C4-2B (cell line): ENCODE measurements at regions not wholly inside any gene's neighbourhood (a gene's known extent, or its start where the extent isn't known, plus 50 kb on each side); places are given as distances from the start of the nearest gene placed in this dataset.

ENCODE experiments used
- H3K27ac ChIP-seq: fragments of 450-650 bp; 2 replicates; pipeline ENCODE4 v1.5.1; 2017
- ZFX ChIP-seq: fragments of 450-650 bp; IDR thresholded peaks from 2 replicates; pipeline ENCODE4 v1.6.1; 2017
- TF ChIP-seq, protein P1 (sequence below): fragments of 450-650 bp; conservative IDR thresholded peaks from 2 replicates; pipeline ENCODE4 v1.5.1; 2017; ENCODE audit warnings: mild to moderate bottlenecking

DNA sequence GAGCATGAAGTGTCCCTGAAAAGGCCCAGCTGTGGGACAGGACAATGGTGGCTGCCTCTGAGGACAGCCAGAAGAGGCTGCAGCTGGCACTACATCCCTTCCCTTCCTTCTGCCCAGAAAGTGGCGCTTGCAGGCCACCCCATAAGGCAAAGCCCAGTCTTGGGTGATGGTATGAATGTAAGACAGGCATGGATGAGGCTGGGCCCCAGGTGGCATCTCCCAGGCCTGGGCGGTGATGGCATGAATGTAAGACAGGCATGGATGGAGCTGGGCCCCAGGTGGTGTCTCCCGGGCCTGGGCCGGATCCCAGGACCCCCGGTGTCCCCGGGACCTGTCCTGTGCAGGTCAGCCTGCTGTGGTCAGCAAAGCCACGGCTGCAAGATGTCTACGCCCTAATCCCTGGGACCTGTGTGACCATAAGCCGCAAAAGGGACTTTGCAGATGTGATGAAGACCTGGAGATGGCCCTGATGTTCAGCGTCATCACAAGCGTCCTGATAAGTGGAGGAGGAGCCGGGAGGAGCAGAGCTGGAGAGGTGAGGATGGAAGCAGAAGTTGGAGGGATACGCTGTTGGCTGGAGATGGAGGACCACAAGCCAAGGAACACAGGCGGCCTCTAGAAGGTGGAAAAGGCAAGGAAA, 181.1 kb downstream of the CTTN start:
- H3K27ac ChIP-seq = no peak overlapping the region
- TF ChIP-seq ZFX = no peak
- TF ChIP-seq, protein P1, sequence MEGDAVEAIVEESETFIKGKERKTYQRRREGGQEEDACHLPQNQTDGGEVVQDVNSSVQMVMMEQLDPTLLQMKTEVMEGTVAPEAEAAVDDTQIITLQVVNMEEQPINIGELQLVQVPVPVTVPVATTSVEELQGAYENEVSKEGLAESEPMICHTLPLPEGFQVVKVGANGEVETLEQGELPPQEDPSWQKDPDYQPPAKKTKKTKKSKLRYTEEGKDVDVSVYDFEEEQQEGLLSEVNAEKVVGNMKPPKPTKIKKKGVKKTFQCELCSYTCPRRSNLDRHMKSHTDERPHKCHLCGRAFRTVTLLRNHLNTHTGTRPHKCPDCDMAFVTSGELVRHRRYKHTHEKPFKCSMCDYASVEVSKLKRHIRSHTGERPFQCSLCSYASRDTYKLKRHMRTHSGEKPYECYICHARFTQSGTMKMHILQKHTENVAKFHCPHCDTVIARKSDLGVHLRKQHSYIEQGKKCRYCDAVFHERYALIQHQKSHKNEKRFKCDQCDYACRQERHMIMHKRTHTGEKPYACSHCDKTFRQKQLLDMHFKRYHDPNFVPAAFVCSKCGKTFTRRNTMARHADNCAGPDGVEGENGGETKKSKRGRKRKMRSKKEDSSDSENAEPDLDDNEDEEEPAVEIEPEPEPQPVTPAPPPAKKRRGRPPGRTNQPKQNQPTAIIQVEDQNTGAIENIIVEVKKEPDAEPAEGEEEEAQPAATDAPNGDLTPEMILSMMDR = no peak

DNA sequence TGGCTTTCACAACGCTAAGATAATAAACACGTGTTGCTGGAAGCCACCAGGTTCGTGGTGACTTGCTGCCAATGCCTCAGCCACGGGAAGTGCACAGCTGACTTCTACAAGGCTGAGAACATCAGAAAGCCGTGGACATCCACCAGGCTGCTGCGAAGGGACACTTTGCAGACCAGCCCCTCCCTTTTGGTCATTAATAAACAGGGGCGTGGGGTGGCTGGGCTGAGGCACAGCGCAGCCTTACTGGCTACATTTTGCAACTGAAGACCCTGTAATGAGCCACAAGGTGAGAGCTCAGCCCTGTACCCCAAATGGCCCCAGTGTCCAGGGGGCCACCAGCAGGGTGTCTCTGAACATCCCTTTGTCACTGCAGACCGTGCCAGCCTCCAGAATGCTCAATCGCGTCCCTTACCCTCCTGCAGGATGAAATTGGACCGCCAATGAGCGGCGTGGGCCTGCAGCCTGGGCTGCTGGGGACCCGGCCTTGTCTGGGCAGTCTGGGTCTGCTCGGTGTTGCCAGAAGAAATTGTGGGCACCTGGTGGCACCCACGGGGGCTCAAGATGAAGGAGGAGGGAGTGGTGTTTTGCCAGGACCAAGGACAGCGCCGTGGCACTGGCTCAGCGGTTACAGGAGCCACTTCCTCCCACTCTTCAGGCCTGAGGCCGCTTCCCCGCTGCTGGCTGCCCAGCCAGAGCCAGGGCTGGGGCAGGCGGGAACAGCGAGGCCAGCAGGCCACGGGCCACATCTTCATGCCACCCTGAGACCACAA, 181.9 kb downstream of the CTTN start:
- TF ChIP-seq ZFX = no peak
- H3K27ac ChIP-seq = no peak overlapping the region

DNA sequence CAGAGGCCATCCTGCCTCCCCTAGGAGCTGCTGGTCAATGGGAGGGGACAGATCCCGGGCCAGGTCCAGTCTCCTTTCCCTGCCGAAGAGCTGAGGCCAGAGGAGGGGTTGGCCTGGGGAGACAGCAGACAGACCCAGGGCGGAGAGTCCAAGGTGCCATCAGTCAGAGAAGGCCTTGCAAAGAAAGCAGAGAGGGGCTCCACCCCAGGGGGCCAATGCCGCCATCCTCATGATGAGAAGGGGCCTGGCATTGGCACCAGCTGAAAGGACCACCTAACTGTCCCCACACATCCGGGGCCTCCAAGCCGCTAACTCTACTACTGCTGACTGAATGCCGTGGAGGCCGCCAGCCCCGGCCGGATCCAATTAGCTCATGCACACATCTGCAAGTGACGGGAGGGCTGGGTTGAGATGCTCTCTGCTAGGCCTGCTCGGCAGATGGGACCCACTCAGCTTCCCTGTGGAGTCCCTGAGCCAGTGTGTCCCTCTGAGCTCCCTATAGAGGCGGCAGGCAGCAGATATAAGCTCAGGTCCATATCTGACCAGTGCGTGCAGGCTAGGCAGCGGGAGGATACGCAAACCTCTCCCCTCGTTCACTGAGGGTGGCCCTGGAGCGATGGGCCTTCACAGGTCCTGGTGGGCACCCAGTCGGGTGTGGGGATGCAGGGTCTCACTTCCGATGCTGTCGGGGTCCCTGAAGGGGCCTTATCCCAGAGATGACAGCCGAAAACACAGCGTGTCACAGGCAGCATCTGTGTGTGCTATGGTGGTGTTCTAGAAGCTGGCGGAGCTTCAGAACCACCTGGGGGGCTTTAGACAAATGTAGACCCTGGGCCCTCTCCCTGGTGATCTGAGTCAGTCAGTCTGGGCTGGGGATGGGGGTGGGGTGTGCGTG, 183.9 kb downstream of the CTTN start:
- TF ChIP-seq, protein P1 = no peak
- TF ChIP-seq ZFX = no peak
- H3K27ac ChIP-seq = no peak overlapping the region

DNA sequence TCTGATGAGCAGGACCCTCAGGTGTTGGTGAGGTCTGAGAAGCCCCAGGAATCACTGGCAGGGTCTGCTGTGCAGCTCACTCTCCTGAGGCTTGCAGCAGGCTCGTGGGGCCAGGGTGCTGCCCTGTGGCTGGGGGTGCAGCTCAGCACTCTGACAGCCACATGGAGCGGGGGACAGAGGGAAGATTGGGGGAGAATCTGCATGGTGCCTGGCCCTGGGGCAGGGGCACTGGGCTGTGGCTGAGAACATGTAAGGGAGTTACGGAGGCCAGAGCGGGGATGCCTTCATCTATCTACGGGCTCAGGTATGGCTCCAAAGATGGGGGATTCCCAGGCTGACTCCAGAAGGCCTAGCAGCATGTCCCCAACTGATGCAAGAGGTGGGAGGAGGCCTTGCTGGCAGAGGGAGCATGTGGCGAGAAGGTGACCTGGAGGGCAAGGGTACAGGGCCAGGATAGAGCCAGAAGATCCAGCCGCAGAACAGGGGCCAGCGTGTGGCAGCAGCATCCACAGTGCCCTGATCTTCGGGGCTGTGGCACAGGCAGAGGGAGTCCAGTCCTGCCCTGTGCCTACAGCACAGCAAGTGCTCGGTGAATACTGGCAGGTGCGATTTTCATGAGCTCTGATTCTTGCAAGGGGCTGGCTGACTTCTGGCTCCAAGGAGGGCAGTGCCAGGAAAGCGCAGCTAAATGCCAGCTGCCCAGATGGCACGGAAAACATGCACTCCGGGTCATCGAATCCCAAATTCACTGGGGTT, 184.7 kb downstream of the CTTN start:
- H3K27ac ChIP-seq = no peak overlapping the region

DNA sequence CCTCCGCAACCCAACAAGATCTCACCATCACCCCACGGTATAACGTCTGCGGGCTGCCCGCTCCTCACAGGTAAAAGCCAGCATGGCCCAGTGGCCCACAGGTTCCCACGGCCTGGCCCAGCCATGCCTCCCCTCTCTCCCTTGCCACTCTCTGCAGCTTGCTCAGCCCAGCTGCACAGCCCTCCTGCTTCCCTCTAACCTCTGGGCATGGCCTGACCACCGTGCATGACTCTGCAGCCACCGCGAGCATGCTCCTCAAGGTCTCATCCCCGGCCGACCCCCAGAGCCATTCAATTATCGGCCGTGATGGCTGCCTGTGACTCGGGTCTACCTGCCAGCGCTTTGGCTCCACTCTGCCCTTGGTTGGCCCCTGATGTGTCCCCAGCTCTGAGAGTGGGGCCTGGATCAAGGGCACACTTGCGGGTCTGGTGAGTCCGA, 185.5 kb downstream of the CTTN start:
- TF ChIP-seq, protein P1 = no peak
- no peak for TF ChIP-seq ZFX
- H3K27ac ChIP-seq = no peak overlapping the region

More for the DNA sequence above, 184.7 kb downstream of the CTTN start:
- TF ChIP-seq, protein P1 = no peak
- no peak for TF ChIP-seq ZFX

DNA sequence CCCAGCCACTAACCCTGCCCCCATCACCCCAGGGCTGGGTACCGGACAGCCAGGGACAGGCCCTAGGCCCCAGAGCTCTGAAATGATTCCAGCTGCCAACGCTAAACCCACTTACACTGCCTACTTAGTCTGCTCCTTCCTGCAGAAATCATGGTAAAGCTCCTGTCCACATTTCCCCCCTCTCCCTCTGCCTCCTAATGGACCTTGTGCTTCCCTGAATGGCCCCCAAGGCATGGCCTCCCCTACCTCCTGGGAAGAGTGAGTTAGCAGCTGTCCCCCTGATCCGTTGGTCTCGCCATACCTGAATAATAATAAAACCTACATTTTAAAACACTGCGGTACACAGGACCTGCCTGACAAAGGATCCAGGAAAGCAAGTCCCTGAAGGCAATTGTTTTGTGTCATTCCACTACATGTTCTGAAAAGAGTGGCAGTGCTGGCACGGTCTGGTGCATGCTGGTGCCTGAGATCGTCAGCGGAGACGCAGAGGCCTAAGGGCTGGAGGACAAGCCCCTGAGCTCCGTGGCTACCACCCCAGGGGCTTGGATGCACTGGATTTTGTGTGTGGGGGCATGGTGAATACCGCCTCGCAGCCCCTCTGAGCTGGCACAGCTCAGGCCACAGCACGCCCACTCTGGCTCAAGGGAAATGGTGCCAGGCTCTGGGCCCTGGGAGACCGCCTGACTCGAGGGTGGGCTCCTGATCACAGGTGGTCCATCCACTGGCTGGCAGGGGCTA, 186.3 kb downstream of the CTTN start:
- no peak for TF ChIP-seq ZFX
- H3K27ac ChIP-seq = no peak overlapping the region

DNA sequence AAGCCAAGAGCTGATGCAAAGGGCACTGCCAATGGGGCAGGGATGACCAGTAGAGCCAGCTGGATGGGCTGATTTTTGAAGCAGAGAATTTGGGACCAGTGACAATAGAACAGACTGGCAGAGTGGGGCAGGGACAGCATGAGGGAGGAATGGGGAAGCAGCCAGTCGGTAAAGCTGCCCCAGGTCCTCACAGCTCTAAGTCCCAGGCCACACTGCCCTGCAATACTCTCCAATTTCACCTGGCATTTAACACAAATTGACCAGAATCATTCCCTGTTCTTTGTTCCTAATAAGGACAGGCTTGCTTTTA, 186.9 kb downstream of the CTTN start:
- no peak overlapping the region for H3K27ac ChIP-seq
- TF ChIP-seq, protein P1 = no peak
- no peak for TF ChIP-seq ZFX
